ENCODE measurements at regions not wholly inside any gene's neighbourhood (a gene's known extent, or its start where the extent isn't known, plus 50 kb on each side); places are given as distances from the start of the nearest gene placed in this dataset.

GRCh38 chr12:28782812-28783211, 366.3 kb upstream of the FAR2 start:
- H3K36me3 ChIP-seq (ENCODE audit: control insufficient read depth in 2 of 2, insufficient read depth in 2 of 2, low read length in 1 of 2), result no peaks in the 10 kb centered on the region
- no peaks in the 10 kb centered on the region for H3K4me1 ChIP-seq (ENCODE audit: control insufficient read depth, insufficient read depth, low read length)
- H3K4me2 ChIP-seq (ENCODE audit: control insufficient read depth, insufficient read depth), result no peak overlapping the region
- intact Hi-C loops (cut with micrococcal nuclease; ENCODE audit: unreplicated experiment) (no loop called here), in situ Hi-C loops (cut with MboI) (no loop called here)
- no peak for ATAC-seq
- DNase-seq (ENCODE audit: low read depth, low spot score), result no peak
- CTCF ChIA-PET, result no interaction called here
- H4K20me1 ChIP-seq (ENCODE audit: control insufficient read depth, insufficient read depth), result no peaks in the 10 kb centered on the region
- no peak for FAIRE-seq
- no peaks in the 10 kb centered on the region for H3K27me3 ChIP-seq (replicated peaks in 1 of 2; ENCODE audit: control insufficient read depth in 2 of 2, insufficient read depth in 2 of 2, low read length in 1 of 2)
- RAD21 ChIA-PET (ENCODE audit: unreplicated experiment), result no interaction called here
- H3K4me3 ChIP-seq, result no peak overlapping the region
- SMC1A ChIA-PET (ENCODE audit: uncharacterized antibody, unreplicated experiment), result no interaction called here
- POLR2A ChIA-PET, result no interaction called here
- 0% methylated on average over 1 of the region's 1 CpG for WGBS (ENCODE audit: insufficient coverage, insufficient replicate concordance, low lambda C conversion rate, missing lambda C conversion rate)
- no TSS peak for BruUV-seq (replicated peaks)
- H3K9ac ChIP-seq (ENCODE audit: control insufficient read depth, insufficient read depth, low read length), result no peak overlapping the region
- no peaks in the 10 kb centered on the region for H3K79me2 ChIP-seq (ENCODE audit: control insufficient read depth, insufficient read depth, low read length)
- no peaks in the 10 kb centered on the region for H3K9me3 ChIP-seq (replicated peaks; ENCODE audit: control insufficient read depth, insufficient read depth, low read length)
- no peak overlapping the region for H2AFZ ChIP-seq (ENCODE audit: control insufficient read depth, low read depth, low read length)
- H3K27ac ChIP-seq (ENCODE audit: control insufficient read depth, insufficient read depth), result no peak overlapping the region
- TF ChIP-seq TCF3 (IDR thresholded peaks at IDR 0.05; ENCODE audit: borderline replicate concordance, insufficient read depth, low read depth, low read length) (no peak), JUND (IDR thresholded peaks at IDR 0.05; ENCODE audit: low read depth, low read length) (no peak), EGR1 (IDR thresholded peaks at IDR 0.05; ENCODE audit: borderline replicate concordance in 1 of 2, low read depth in 2 of 2, low read length in 2 of 2) (no peak), STAT1 (conservative IDR thresholded peaks at IDR 0.05) (no peak), ZNF207 (IDR thresholded peaks at IDR 0.05; ENCODE audit: borderline replicate concordance) (no peak), BCLAF1 (IDR thresholded peaks at IDR 0.05) (no peak), REST (IDR thresholded peaks at IDR 0.05; ENCODE audit: low read depth, low read length) (no peak), RAD21 (IDR thresholded peaks at IDR 0.05; ENCODE audit: insufficient read depth, low read depth, low read length) (no peak), ZBTB4 (CRISPR knock-in tag; IDR thresholded peaks at IDR 0.05) (no peak), NFIC (IDR thresholded peaks at IDR 0.05; ENCODE audit: low read depth, low read length) (no peak), NR2C2 (IDR thresholded peaks at IDR 0.05; ENCODE audit: borderline replicate concordance, control insufficient read depth, insufficient read length, low read depth) (no peak), ATF2 (IDR thresholded peaks at IDR 0.05; ENCODE audit: low read length) (no peak), HDAC2 (IDR thresholded peaks at IDR 0.05) (no peak), ESRRA (IDR thresholded peaks at IDR 0.05; ENCODE audit: low read length) (no peak)
